ENCODE measurements at regions not wholly inside any gene's neighbourhood (a gene's known extent, or its start where the extent isn't known, plus 50 kb on each side); places are given as distances from the start of the nearest gene placed in this dataset.
"Not testable (repeated sequence)": the region's sequence is repeated elsewhere in the genome, so short reads cannot be mapped to it uniquely, and the experiment has no call there.

GRCh38 chr12:34404377-34405285 is 382.3 kb downstream of the ALG10 start:
- no peak for DNase-seq (ENCODE audit: low read depth, low spot score)

GRCh38 chr12:34405286-34406227 is 383.3 kb downstream of the ALG10 start:
- no peak for DNase-seq (ENCODE audit: low read depth, low spot score)

GRCh38 chr12:34406228-34406995 is 384.1 kb downstream of the ALG10 start:
- no peak for DNase-seq (ENCODE audit: low read depth, low spot score)

GRCh38 chr12:34406996-34407300 is 384.7 kb downstream of the ALG10 start:
- no peak for DNase-seq (ENCODE audit: low read depth, low spot score)

GRCh38 chr12:34407813-34408212 is 385.5 kb downstream of the ALG10 start:
- DNase-seq (ENCODE audit: low read depth, low spot score) = no peak

- not testable (repeated sequence) for DNase-seq (ENCODE audit: low read depth, low spot score)
Observed at GRCh38 chr12:34431509-34431908, 409.2 kb downstream of the ALG10 start.

All from astrocyte of the hippocampus (primary cell).